GM12891 (cell line): ENCODE measurements at regions not wholly inside any gene's neighbourhood (a gene's known extent, or its start where the extent isn't known, plus 50 kb on each side); places are given as distances from the start of the nearest gene placed in this dataset.

Experiments used
- PAX5 ChIP-seq: IDR thresholded peaks from 2 replicates; pipeline ENCODE4 v1.6.1; 2011; ENCODE audit warnings: low read length, moderate library complexity, mild to moderate bottlenecking; ENCODE audit not compliant: insufficient read depth, severe bottlenecking
- POLR2A ChIP-seq: IDR thresholded peaks from 2 replicates; pipeline ENCODE4 v1.6.1; 2011; ENCODE audit warnings: low read depth, low read length, control low read depth
- POLR2AphosphoS5 ChIP-seq: IDR thresholded peaks from 2 replicates; pipeline ENCODE4 v1.6.1; 2011; ENCODE audit warnings: low read depth, low read length, control low read depth
- POU2F2 ChIP-seq: IDR thresholded peaks from 2 replicates; pipeline ENCODE4 v1.6.1; 2011; ENCODE audit warnings: low read depth, mild to moderate bottlenecking, control low read depth, low read length, moderate library complexity
- SPI1 ChIP-seq: IDR thresholded peaks from 2 replicates; pipeline ENCODE4 v1.6.1; 2011; ENCODE audit warnings: low read depth, low read length, control low read depth
- TAF1 ChIP-seq: IDR thresholded peaks from 2 replicates; pipeline ENCODE4 v1.6.1; 2011; ENCODE audit warnings: low read depth, low read length, control low read depth

- TF ChIP-seq POLR2A (no peak), TAF1 (no peak), POLR2AphosphoS5 (no peak), PAX5 (no peak), SPI1 (no peak), POU2F2 (no peak)
Measured at GRCh38 chr5:168041583-168041982, 249.9 kb upstream of the WWC1 start.
